Nephron (organoid): ENCODE measurements at regions not wholly inside any gene's neighbourhood (a gene's known extent, or its start where the extent isn't known, plus 50 kb on each side); places are given as distances from the start of the nearest gene placed in this dataset.

Source experiments
- H3K27ac Mint-ChIP-seq, 3 experiments: 2 replicates each; pipeline ENCODE4 v1.8.0; 2020; ENCODE audit warnings: mixed read lengths in 3 of 3, mild to moderate bottlenecking in 2 of 3, moderate library complexity in 1 of 3
- H3K27me3 Mint-ChIP-seq: 2 replicates; pipeline ENCODE4 v1.8.0; 2021; ENCODE audit warnings: low read depth, mild to moderate bottlenecking, moderate library complexity, mixed read lengths
- H3K36me3 Mint-ChIP-seq: 2 replicates; pipeline ENCODE4 v1.8.0; 2020; ENCODE audit warnings: low read depth, mixed read lengths
- H3K4me1 Mint-ChIP-seq: 2 replicates; pipeline ENCODE4 v1.8.0; 2020; ENCODE audit warnings: mixed read lengths
- H3K4me3 Mint-ChIP-seq, 3 experiments: 2 replicates each; pipeline ENCODE4 v1.8.0; 2020; ENCODE audit warnings: mild to moderate bottlenecking in 3 of 3, mixed read lengths in 3 of 3, moderate library complexity in 2 of 3
- H3K9me3 Mint-ChIP-seq: 2 replicates; pipeline ENCODE4 v1.8.0; 2020; ENCODE audit warnings: mixed read lengths
- TF ChIP-seq, protein P1 (sequence below), 3 experiments: fragments of 200-600 bp; sonication (generic); IDR thresholded peaks; one replicate each; pipeline ENCODE4 v1.5.0; 2021; ENCODE audit warnings: antibody characterized with exemption in 3 of 3; ENCODE audit not compliant: unreplicated experiment in 3 of 3

DNA sequence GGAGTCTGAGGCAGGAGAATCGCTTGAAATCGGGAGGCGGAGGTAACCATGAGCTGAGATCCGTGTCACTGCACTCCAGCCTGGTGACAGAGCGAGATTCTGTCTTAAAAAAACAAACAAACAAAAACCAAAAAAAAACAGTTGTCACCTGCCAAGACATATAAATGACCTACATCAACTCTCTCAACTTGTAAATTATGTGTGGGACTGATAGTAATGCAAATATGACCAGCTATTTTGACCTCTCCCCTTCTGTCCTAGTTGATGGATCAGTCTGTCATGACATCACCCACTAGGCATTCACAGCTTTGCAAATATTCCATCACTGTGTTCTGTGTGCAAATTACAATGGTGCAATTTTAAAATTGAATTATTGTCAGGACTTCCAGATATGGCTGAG is 175.4 kb downstream of the EBLN2 start:
- Mint-ChIP-seq H3K4me3 (no peak overlapping the region), H3K36me3 (no peaks in the 10 kb centered on the region), H3K9me3 (no peaks in the 10 kb centered on the region), H3K4me1 (no peaks in the 10 kb centered on the region), H3K27ac (no peak overlapping the region), H3K27me3 (peaks cover 4% of the 10 kb centered on the region)
- TF ChIP-seq, protein P1, sequence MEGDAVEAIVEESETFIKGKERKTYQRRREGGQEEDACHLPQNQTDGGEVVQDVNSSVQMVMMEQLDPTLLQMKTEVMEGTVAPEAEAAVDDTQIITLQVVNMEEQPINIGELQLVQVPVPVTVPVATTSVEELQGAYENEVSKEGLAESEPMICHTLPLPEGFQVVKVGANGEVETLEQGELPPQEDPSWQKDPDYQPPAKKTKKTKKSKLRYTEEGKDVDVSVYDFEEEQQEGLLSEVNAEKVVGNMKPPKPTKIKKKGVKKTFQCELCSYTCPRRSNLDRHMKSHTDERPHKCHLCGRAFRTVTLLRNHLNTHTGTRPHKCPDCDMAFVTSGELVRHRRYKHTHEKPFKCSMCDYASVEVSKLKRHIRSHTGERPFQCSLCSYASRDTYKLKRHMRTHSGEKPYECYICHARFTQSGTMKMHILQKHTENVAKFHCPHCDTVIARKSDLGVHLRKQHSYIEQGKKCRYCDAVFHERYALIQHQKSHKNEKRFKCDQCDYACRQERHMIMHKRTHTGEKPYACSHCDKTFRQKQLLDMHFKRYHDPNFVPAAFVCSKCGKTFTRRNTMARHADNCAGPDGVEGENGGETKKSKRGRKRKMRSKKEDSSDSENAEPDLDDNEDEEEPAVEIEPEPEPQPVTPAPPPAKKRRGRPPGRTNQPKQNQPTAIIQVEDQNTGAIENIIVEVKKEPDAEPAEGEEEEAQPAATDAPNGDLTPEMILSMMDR (IDR thresholded peaks at IDR 0.05; ENCODE audit: unreplicated experiment in 3 of 3), result no peak

DNA sequence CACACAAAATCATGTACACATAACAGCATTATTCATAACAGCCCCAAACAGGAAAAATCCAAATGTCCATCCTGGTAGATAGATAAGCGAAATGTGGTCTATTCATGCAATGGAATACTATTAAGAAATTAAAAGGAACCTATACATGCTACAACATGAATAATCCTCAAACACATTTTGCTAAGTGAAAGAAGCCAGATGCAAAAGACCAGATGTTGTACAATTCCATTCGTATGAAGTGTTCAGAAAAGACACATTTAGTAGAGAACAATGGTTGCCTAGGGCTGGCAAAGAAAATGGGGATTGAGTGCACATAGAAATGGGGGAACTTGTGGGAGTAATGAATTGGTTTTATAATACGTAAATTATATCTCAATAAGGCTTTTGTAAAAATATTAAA is 182.3 kb downstream of the EBLN2 start:
- TF ChIP-seq, protein P1 (IDR thresholded peaks at IDR 0.05; ENCODE audit: unreplicated experiment in 3 of 3), result no peak
- Mint-ChIP-seq H3K27me3 (no peaks in the 10 kb centered on the region), H3K27ac (no peak overlapping the region), H3K36me3 (no peaks in the 10 kb centered on the region), H3K4me3 (no peak overlapping the region), H3K4me1 (no peaks in the 10 kb centered on the region), H3K9me3 (no peaks in the 10 kb centered on the region)

DNA sequence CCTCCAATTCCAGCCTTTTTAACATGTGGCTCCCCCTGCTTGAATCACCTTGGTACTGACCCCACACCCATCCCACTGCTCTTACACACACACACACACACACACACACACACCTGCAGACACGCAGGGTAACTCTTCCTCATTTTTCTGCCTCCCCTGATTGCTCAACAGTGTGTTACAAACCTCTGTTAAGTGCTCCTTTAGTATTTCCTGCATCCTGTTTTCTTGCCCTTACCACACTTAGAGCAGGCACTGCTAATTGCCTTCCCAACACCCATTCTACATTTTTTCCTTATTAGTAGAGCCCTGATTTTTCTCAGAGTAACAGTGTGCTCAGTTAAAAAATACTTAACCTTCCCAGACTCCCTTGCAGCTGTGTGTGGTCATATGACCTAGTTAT is 184.0 kb downstream of the EBLN2 start:
- Mint-ChIP-seq H3K27me3 (no peaks in the 10 kb centered on the region), H3K36me3 (no peaks in the 10 kb centered on the region), H3K4me3 (no peak overlapping the region), H3K4me1 (no peaks in the 10 kb centered on the region), H3K9me3 (no peaks in the 10 kb centered on the region), H3K27ac (no peak overlapping the region)
- TF ChIP-seq, protein P1 (IDR thresholded peaks at IDR 0.05; ENCODE audit: unreplicated experiment in 3 of 3), result no peak

DNA sequence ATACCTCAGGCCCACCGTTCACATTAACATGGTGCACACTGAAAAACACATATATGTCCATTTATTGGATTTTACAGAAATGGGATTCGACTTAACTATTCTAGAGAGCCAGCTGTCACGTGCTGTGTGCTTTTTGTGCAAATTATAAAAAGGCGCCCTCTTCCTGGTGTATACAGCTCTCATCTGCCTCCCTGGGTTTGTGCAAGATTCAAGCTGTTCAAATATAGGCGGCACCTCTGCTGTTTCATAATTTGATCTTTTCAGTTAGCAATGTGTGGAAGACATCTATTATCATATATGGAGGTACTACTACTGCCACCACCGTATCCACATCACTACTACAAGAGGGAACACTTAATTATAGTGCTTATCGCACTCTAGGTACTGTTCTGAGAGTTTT is 187.6 kb downstream of the EBLN2 start:
- H3K27ac Mint-ChIP-seq, result no peak overlapping the region
- no peaks in the 10 kb centered on the region for H3K27me3 Mint-ChIP-seq
- no peak overlapping the region for H3K4me3 Mint-ChIP-seq
- peaks cover 3% of the 10 kb centered on the region for H3K9me3 Mint-ChIP-seq
- no peaks in the 10 kb centered on the region for H3K36me3 Mint-ChIP-seq
- TF ChIP-seq, protein P1 (IDR thresholded peaks at IDR 0.05; ENCODE audit: unreplicated experiment in 3 of 3), result no peak
- peaks cover 7% of the 10 kb centered on the region for H3K4me1 Mint-ChIP-seq

DNA sequence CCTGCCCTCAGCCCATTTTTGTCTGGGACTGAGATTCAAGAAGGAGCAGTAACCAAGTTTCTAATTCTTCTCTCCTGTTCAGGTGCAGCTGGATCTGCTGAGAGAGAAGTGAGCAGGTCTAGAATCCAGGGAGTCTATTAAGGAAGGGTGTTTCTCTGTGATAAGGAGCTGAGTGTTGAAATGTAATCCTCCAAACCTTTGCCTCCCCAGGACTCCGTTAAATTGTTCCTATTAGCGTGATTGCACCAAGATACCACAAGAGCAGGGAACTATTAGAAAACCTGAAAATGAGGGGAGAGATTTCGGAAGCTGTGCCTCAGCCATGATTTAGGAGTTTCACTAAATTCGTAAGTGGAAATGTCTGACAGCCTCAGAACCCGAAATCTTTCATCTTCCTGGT is 192.6 kb downstream of the EBLN2 start:
- Mint-ChIP-seq H3K36me3 (no peaks in the 10 kb centered on the region), H3K27ac (peak overlapping the region in 1 of 3 experiments; percentile 8), H3K27me3 (peaks cover 9% of the 10 kb centered on the region), H3K9me3 (peaks cover 3% of the 10 kb centered on the region), H3K4me1 (peaks cover 22% of the 10 kb centered on the region), H3K4me3 (no peak overlapping the region)
- TF ChIP-seq, protein P1 (IDR thresholded peaks at IDR 0.05; ENCODE audit: unreplicated experiment in 3 of 3), result no peak

DNA sequence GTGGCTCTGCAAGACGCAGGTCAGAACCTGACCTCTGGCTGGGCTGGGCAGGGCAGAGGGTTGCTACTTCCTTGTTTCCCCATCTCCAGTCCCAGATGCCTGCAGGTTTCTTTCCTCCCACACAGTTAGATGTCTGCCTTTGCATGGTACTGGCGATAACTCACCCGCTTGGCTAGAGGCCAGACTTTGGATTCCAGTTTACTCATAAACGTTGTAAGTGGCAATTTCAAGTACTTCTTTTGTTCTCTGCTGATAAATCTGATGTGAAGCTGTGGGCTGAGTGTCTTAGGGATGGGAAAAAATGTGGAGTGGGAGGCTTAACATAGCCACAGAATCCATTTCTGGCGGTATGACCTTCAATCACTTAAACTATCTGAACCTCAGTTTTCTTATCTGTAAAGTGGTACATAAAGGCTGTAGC is 194.2 kb downstream of the EBLN2 start:
- no peak overlapping the region for H3K4me3 Mint-ChIP-seq
- H3K27me3 Mint-ChIP-seq, result peaks cover 9% of the 10 kb centered on the region
- peaks cover 32% of the 10 kb centered on the region for H3K4me1 Mint-ChIP-seq
- H3K36me3 Mint-ChIP-seq, result no peaks in the 10 kb centered on the region
- H3K9me3 Mint-ChIP-seq, result peaks cover 3% of the 10 kb centered on the region
- peak overlapping the region in 1 of 3 experiments; percentile 22 for H3K27ac Mint-ChIP-seq
- TF ChIP-seq, protein P1 (IDR thresholded peaks at IDR 0.05; ENCODE audit: unreplicated experiment in 3 of 3), result no peak
